ENCODE measurements at regions not wholly inside any gene's neighbourhood (a gene's known extent, or its start where the extent isn't known, plus 50 kb on each side); places are given as distances from the start of the nearest gene placed in this dataset.
"Not testable (repeated sequence)": the region's sequence is repeated elsewhere in the genome, so short reads cannot be mapped to it uniquely, and the experiment has no call there.

DNA sequence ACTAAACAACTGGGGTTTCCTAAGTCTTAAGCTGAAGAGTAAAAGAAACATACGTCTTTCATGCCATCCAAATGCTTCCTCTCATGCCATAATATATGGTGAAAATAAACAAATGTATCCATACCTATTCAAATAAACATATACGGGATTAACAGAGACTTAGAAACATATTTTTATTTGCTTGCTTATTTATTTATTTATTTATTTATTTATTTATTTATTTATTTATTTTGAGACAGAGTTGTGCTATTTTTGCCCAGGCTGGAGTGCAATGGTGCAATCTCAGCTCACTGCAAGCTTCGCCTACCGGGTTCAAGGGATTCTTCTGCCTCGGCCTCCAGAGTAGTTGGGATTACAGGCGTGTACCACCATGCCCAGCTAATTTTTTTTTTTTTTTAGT lies 291.6 kb upstream of the CNTN5 start:
- H2AFZ ChIP-seq (ENCODE audit: low read depth, low read length) = no peak overlapping the region
- no peaks in the 10 kb centered on the region for H4K20me1 ChIP-seq (ENCODE audit: insufficient read depth, low read length)
- H3K4me2 ChIP-seq (ENCODE audit: low read length) = no peak overlapping the region
- no peaks in the 10 kb centered on the region for H3K36me3 ChIP-seq (replicated peaks; ENCODE audit: low read depth, low read length)
- no peaks in the 10 kb centered on the region for H3K27me3 ChIP-seq (ENCODE audit: low read depth, low read length)
- no peaks in the 10 kb centered on the region for H3K4me1 ChIP-seq (ENCODE audit: low read length)
- no peaks in the 10 kb centered on the region for H3K79me2 ChIP-seq (ENCODE audit: low read length)
- H3K4me3 ChIP-seq (ENCODE audit: low read length) = no peak overlapping the region
- no peak overlapping the region for H3K9ac ChIP-seq (ENCODE audit: low read length)
- TF ChIP-seq, protein P1, sequence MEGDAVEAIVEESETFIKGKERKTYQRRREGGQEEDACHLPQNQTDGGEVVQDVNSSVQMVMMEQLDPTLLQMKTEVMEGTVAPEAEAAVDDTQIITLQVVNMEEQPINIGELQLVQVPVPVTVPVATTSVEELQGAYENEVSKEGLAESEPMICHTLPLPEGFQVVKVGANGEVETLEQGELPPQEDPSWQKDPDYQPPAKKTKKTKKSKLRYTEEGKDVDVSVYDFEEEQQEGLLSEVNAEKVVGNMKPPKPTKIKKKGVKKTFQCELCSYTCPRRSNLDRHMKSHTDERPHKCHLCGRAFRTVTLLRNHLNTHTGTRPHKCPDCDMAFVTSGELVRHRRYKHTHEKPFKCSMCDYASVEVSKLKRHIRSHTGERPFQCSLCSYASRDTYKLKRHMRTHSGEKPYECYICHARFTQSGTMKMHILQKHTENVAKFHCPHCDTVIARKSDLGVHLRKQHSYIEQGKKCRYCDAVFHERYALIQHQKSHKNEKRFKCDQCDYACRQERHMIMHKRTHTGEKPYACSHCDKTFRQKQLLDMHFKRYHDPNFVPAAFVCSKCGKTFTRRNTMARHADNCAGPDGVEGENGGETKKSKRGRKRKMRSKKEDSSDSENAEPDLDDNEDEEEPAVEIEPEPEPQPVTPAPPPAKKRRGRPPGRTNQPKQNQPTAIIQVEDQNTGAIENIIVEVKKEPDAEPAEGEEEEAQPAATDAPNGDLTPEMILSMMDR (IDR thresholded peaks at IDR 0.05; ENCODE audit: low read depth, low read length) = no peak
- no peak for TF ChIP-seq EZH2phosphoT487 (IDR thresholded peaks at IDR 0.05; ENCODE audit: low read depth)
- H3K27ac ChIP-seq (ENCODE audit: low read length) = no peak overlapping the region
- no peaks in the 10 kb centered on the region for H3K9me3 ChIP-seq (ENCODE audit: insufficient read depth, low read length)

- no peak overlapping the region for H3K9ac ChIP-seq (ENCODE audit: low read length)
- H3K4me3 ChIP-seq (ENCODE audit: low read length) = no peak overlapping the region
- TF ChIP-seq, protein P1 (IDR thresholded peaks at IDR 0.05; ENCODE audit: low read depth, low read length) = no peak
- no peak for TF ChIP-seq EZH2phosphoT487 (IDR thresholded peaks at IDR 0.05; ENCODE audit: low read depth)
- H4K20me1 ChIP-seq (ENCODE audit: insufficient read depth, low read length) = no peaks in the 10 kb centered on the region
- no peaks in the 10 kb centered on the region for H3K79me2 ChIP-seq (ENCODE audit: low read length)
- H3K27ac ChIP-seq (ENCODE audit: low read length) = no peak overlapping the region
- H3K4me2 ChIP-seq (ENCODE audit: low read length) = no peak overlapping the region
- H3K9me3 ChIP-seq (ENCODE audit: insufficient read depth, low read length) = no peaks in the 10 kb centered on the region
- H3K4me1 ChIP-seq (ENCODE audit: low read length) = no peaks in the 10 kb centered on the region
- H3K27me3 ChIP-seq (ENCODE audit: low read depth, low read length) = no peaks in the 10 kb centered on the region
- H2AFZ ChIP-seq (ENCODE audit: low read depth, low read length) = no peak overlapping the region
- H3K36me3 ChIP-seq (replicated peaks; ENCODE audit: low read depth, low read length) = no peaks in the 10 kb centered on the region
Measured at GRCh38 chr11:98732947-98733346, 287.8 kb upstream of the CNTN5 start.

DNA sequence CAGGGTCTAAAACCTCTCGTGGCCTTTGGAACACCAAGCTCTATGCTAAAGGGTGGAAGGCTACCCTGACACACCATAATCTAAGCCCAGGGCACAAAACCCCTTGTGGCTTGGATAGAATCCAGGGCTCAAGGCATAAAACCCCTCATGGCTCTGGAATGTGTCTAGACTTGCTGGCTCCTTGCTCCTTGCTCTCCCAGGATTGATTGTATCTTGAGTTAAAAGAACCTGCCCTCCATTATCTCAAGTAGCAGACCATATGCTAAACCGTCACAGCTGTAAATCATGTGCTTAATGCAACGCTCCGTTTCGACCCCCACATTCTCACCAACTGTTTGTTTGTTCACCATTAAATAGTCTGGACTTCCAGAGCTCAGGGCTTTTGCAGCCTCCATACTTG lies 287.4 kb upstream of the CNTN5 start:
- not testable (repeated sequence) for H3K4me3 ChIP-seq (ENCODE audit: low read length); H2AFZ ChIP-seq (ENCODE audit: low read depth, low read length); H3K4me2 ChIP-seq (ENCODE audit: low read length); H3K36me3 ChIP-seq (replicated peaks; ENCODE audit: low read depth, low read length); H3K27ac ChIP-seq (ENCODE audit: low read length); H3K27me3 ChIP-seq (ENCODE audit: low read depth, low read length); H4K20me1 ChIP-seq (ENCODE audit: insufficient read depth, low read length); H3K9ac ChIP-seq (ENCODE audit: low read length); H3K4me1 ChIP-seq (ENCODE audit: low read length); H3K79me2 ChIP-seq (ENCODE audit: low read length); H3K9me3 ChIP-seq (ENCODE audit: insufficient read depth, low read length)

GRCh38 chr11:98734686-98735085 lies 286.1 kb upstream of the CNTN5 start:
- Histone ChIP-seq H3K4me3 (ENCODE audit: low read length) (no peak overlapping the region), H3K36me3 (replicated peaks; ENCODE audit: low read depth, low read length) (no peaks in the 10 kb centered on the region), H3K9ac (ENCODE audit: low read length) (no peak overlapping the region), H4K20me1 (ENCODE audit: insufficient read depth, low read length) (no peaks in the 10 kb centered on the region), H2AFZ (ENCODE audit: low read depth, low read length) (no peak overlapping the region), H3K4me1 (ENCODE audit: low read length) (no peaks in the 10 kb centered on the region), H3K4me2 (ENCODE audit: low read length) (no peak overlapping the region), H3K79me2 (ENCODE audit: low read length) (no peaks in the 10 kb centered on the region), H3K9me3 (ENCODE audit: insufficient read depth, low read length) (no peaks in the 10 kb centered on the region), H3K27me3 (ENCODE audit: low read depth, low read length) (no peaks in the 10 kb centered on the region), H3K27ac (ENCODE audit: low read length) (no peak overlapping the region)
- no peak for TF ChIP-seq EZH2phosphoT487 (IDR thresholded peaks at IDR 0.05; ENCODE audit: low read depth)
- TF ChIP-seq, protein P1 (IDR thresholded peaks at IDR 0.05; ENCODE audit: low read depth, low read length) = no peak

DNA sequence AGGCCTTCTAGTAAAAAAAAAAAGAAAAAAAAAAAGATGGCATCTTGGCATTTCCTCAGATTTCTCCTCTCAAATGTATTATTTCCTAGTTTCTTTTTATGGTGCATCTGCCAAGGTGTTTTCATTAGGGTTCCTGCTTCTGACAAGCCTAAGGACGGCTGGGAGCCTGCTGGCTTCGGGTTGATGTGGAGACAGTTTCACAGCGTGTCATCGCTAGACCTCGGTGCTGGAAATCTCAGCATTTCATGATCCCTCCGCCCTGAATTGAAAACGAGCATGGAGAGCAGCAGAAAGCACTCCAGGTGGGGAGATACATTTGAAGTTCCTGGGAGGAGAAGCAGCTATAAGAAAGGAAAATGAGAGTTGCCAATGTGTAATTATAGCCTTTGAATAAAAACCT lies 283.9 kb upstream of the CNTN5 start:
- Histone ChIP-seq H3K36me3 (replicated peaks; ENCODE audit: low read depth, low read length) (no peaks in the 10 kb centered on the region), H3K27me3 (ENCODE audit: low read depth, low read length) (no peaks in the 10 kb centered on the region), H3K4me2 (ENCODE audit: low read length) (no peak overlapping the region), H3K9me3 (ENCODE audit: insufficient read depth, low read length) (no peaks in the 10 kb centered on the region), H4K20me1 (ENCODE audit: insufficient read depth, low read length) (no peaks in the 10 kb centered on the region), H3K27ac (ENCODE audit: low read length) (no peak overlapping the region), H2AFZ (ENCODE audit: low read depth, low read length) (no peak overlapping the region), H3K79me2 (ENCODE audit: low read length) (no peaks in the 10 kb centered on the region), H3K4me1 (ENCODE audit: low read length) (no peaks in the 10 kb centered on the region), H3K4me3 (ENCODE audit: low read length) (no peak overlapping the region), H3K9ac (ENCODE audit: low read length) (no peak overlapping the region)
- TF ChIP-seq EZH2phosphoT487 (IDR thresholded peaks at IDR 0.05; ENCODE audit: low read depth) = no peak
- TF ChIP-seq, protein P1 (IDR thresholded peaks at IDR 0.05; ENCODE audit: low read depth, low read length) = no peak

Data from OCI-LY3 (cell line).